ENCODE measurements at regions not wholly inside any gene's neighbourhood (a gene's known extent, or its start where the extent isn't known, plus 50 kb on each side); places are given as distances from the start of the nearest gene placed in this dataset.
A peak's percentile ranks its signal among the peaks of the same experiment; 100 is the strongest.

GRCh38 chr5:174281089-174281760, 235.7 kb downstream of the NSG2 start:
- Histone ChIP-seq H2AFZ (ENCODE audit: control insufficient read depth, low read depth, low read length) (no peak overlapping the region), H3K27me3 (replicated peaks in 1 of 2; ENCODE audit: control insufficient read depth in 2 of 2, insufficient read depth in 2 of 2, low read length in 1 of 2) (no peaks in the 10 kb centered on the region), H3K4me1 (ENCODE audit: control insufficient read depth, insufficient read depth, low read length) (peaks cover 32% of the 10 kb centered on the region), H3K79me2 (ENCODE audit: control insufficient read depth, insufficient read depth, low read length) (no peaks in the 10 kb centered on the region), H3K27ac (ENCODE audit: control insufficient read depth, insufficient read depth) (no peak overlapping the region), H3K36me3 (ENCODE audit: control insufficient read depth in 2 of 2, insufficient read depth in 2 of 2, low read length in 1 of 2) (no peaks in the 10 kb centered on the region), H3K4me2 (ENCODE audit: control insufficient read depth, insufficient read depth) (no peak overlapping the region), H3K9ac (ENCODE audit: control insufficient read depth, insufficient read depth, low read length) (no peak overlapping the region), H4K20me1 (ENCODE audit: control insufficient read depth, insufficient read depth) (no peaks in the 10 kb centered on the region), H3K9me3 (replicated peaks; ENCODE audit: control insufficient read depth, insufficient read depth, low read length) (peaks cover 4% of the 10 kb centered on the region; the same call in 2 of the 3 replicates), H3K4me3 (no peak overlapping the region)
- TF ChIP-seq RAD21 (IDR thresholded peaks at IDR 0.05; ENCODE audit: insufficient read depth, low read depth, low read length), result no peak
- no peak for TF ChIP-seq ZSCAN29 (IDR thresholded peaks at IDR 0.05)
- 23% methylated on average over 4 of the region's 4 CpGs for WGBS (ENCODE audit: insufficient coverage, insufficient replicate concordance, low lambda C conversion rate, missing lambda C conversion rate)
- POLR2A ChIA-PET, result no interaction called here
- intact Hi-C loops (cut with micrococcal nuclease; ENCODE audit: unreplicated experiment) (no loop called here), in situ Hi-C loops (cut with MboI) (no loop called here)
- SMC1A ChIA-PET (ENCODE audit: uncharacterized antibody, unreplicated experiment), result interaction anchor here (0.7 to 0.8 kb wide), 2 partner anchors 10 to 11 kb away, joined by 3 read pairs; no protein-coding TSS in a partner anchor
- DNase-seq (ENCODE audit: low read depth, low spot score) (no peak), FAIRE-seq (no peak), ATAC-seq (no peak)
- no TSS peak for BruUV-seq (replicated peaks)
- RAD21 ChIA-PET (ENCODE audit: unreplicated experiment), result interaction anchor here (0.6 to 1.5 kb wide), 3 partner anchors 7 to 10 kb away, joined by 3 to 5 read pairs (median 3); no protein-coding TSS in a partner anchor
- CTCF ChIA-PET, result no interaction called here

- intact Hi-C loops (cut with micrococcal nuclease; ENCODE audit: unreplicated experiment), result no loop called here
- RAD21 ChIA-PET (ENCODE audit: unreplicated experiment), result interaction anchor here (0.6 to 1.5 kb wide), 3 partner anchors 8 to 11 kb away, joined by 3 to 5 read pairs (median 3); no protein-coding TSS in a partner anchor
- H3K27me3 ChIP-seq (replicated peaks in 1 of 2; ENCODE audit: control insufficient read depth in 2 of 2, insufficient read depth in 2 of 2, low read length in 1 of 2), result no peaks in the 10 kb centered on the region
- H3K4me1 ChIP-seq (ENCODE audit: control insufficient read depth, insufficient read depth, low read length), result peaks cover 32% of the 10 kb centered on the region
- SMC1A ChIA-PET (ENCODE audit: uncharacterized antibody, unreplicated experiment), result interaction anchor here (0.8 to 1.1 kb wide), 2 partner anchors 11 to 19 kb away, joined by 3 to 6 read pairs; no protein-coding TSS in a partner anchor
- in situ Hi-C loops (cut with MboI), result no loop called here
- POLR2A ChIA-PET, result no interaction called here
- TF ChIP-seq SPI1 (IDR thresholded peaks at IDR 0.05; ENCODE audit: borderline replicate concordance, insufficient read depth, low read depth, low read length) (peak; percentile 94), RBBP5 (conservative IDR thresholded peaks at IDR 0.05) (no peak), NFYA (IDR thresholded peaks at IDR 0.05; ENCODE audit: borderline replicate concordance, low read depth, low read length) (no peak), RUNX3 (IDR thresholded peaks at IDR 0.05; ENCODE audit: low read length) (peak; percentile 41; the same call in 1 of the 2 replicates), SMAD1 (IDR thresholded peaks at IDR 0.05; ENCODE audit: low read depth, partially characterized antibody) (no peak)
- no peaks in the 10 kb centered on the region for H3K79me2 ChIP-seq (ENCODE audit: control insufficient read depth, insufficient read depth, low read length)
- H3K9me3 ChIP-seq (replicated peaks; ENCODE audit: control insufficient read depth, insufficient read depth, low read length), result peaks cover 4% of the 10 kb centered on the region; the same call in 2 of the 3 replicates
- no peaks in the 10 kb centered on the region for H3K36me3 ChIP-seq (ENCODE audit: control insufficient read depth in 2 of 2, insufficient read depth in 2 of 2, low read length in 1 of 2)
- 23% methylated on average over 5 of the region's 5 CpGs for WGBS (ENCODE audit: insufficient coverage, insufficient replicate concordance, low lambda C conversion rate, missing lambda C conversion rate)
- H3K4me3 ChIP-seq, result no peak overlapping the region
- no peak overlapping the region for H2AFZ ChIP-seq (ENCODE audit: control insufficient read depth, low read depth, low read length)
- CTCF ChIA-PET, result interaction anchor here (1.5 kb wide), 1 partner anchor 28 kb away, joined by 3 read pairs; no protein-coding TSS in a partner anchor
- no peak overlapping the region for H3K27ac ChIP-seq (ENCODE audit: control insufficient read depth, insufficient read depth)
- ATAC-seq (peak; percentile 71), DNase-seq (ENCODE audit: low read depth, low spot score) (no peak), FAIRE-seq (no peak)
- no peaks in the 10 kb centered on the region for H4K20me1 ChIP-seq (ENCODE audit: control insufficient read depth, insufficient read depth)
- no TSS peak for BruUV-seq (replicated peaks)
- H3K4me2 ChIP-seq (ENCODE audit: control insufficient read depth, insufficient read depth), result no peak overlapping the region
- H3K9ac ChIP-seq (ENCODE audit: control insufficient read depth, insufficient read depth, low read length), result no peak overlapping the region
These were observed 236.3 kb downstream of the NSG2 start for GRCh38 chr5:174281855-174282254.

Measured in GM12878 (cell line).